Neural cell (in vitro differentiated cells): ENCODE measurements at regions not wholly inside any gene's neighbourhood (a gene's known extent, or its start where the extent isn't known, plus 50 kb on each side); places are given as distances from the start of the nearest gene placed in this dataset.

Experiments used
- H2AFZ ChIP-seq: fragments of 200-600, 300-800 bp; sonication (generic), shearing (Covaris generic); 2 replicates; pipeline ENCODE4 v1.6.0; 2014; ENCODE audit warnings: low read depth, mild to moderate bottlenecking, antibody characterized with exemption, low read length, moderate library complexity
- H3F3A ChIP-seq: fragments of 200-600 bp; shearing (Covaris generic); 2 replicates; pipeline ENCODE4 v1.6.1; 2016; ENCODE audit warnings: mild to moderate bottlenecking, moderate library complexity, mixed read lengths, antibody characterized with exemption, low read length; ENCODE audit not compliant: insufficient read depth, poor library complexity, severe bottlenecking
- H3K27ac ChIP-seq: fragments of 200-600, 300-800 bp; sonication (generic), shearing (Covaris generic); 2 replicates; pipeline ENCODE4 v1.5.1; 2014; ENCODE audit warnings: mild to moderate bottlenecking, low read length, moderate library complexity
- H3K27me3 ChIP-seq: fragments of 300-800, 200-600 bp; sonication (generic), shearing (Covaris generic); 2 replicates; pipeline ENCODE4 v1.6.0; 2014; ENCODE audit warnings: mild to moderate bottlenecking, low read depth, low read length, moderate library complexity; ENCODE audit not compliant: insufficient read depth
- H3K36me3 ChIP-seq: fragments of 300-800, 200-600 bp; sonication (generic), shearing (Covaris generic); 2 replicates; pipeline ENCODE4 v1.5.1; 2014; ENCODE audit warnings: mild to moderate bottlenecking, antibody characterized with exemption, low read length, moderate library complexity; ENCODE audit not compliant: insufficient read depth
- H3K4me2 ChIP-seq: fragments of 300-800, 200-600 bp; sonication (generic), shearing (Covaris generic); 2 replicates; pipeline ENCODE4 v1.6.0; 2014; ENCODE audit warnings: mild to moderate bottlenecking, low read length
- H3K4me3 ChIP-seq: fragments of 300-800, 200-600 bp; sonication (generic), shearing (Covaris generic); 2 replicates; pipeline ENCODE4 v1.5.1; 2014; ENCODE audit warnings: mild to moderate bottlenecking, low read length, moderate library complexity
- H3K79me2 ChIP-seq: fragments of 200-600 bp; shearing (Covaris generic); replicated peaks from 2 replicates; pipeline ENCODE4 v1.6.0; 2014; ENCODE audit warnings: mild to moderate bottlenecking, low read length, moderate library complexity; ENCODE audit not compliant: insufficient read depth
- H3K9ac ChIP-seq: fragments of 300-800, 200-600 bp; sonication (generic), shearing (Covaris generic); 2 replicates; pipeline ENCODE4 v1.6.1; 2016; ENCODE audit warnings: mild to moderate bottlenecking, low read length, mixed read lengths
- H3K9me2 ChIP-seq: fragments of 200-600 bp; shearing (Covaris generic); 2 replicates; pipeline ENCODE4 v1.6.1; 2016; ENCODE audit warnings: mild to moderate bottlenecking, low read length, mixed read lengths; ENCODE audit not compliant: insufficient read depth
- H3K9me3 ChIP-seq: fragments of 200-600, 300-800 bp; sonication (generic), shearing (Covaris generic); 2 replicates; pipeline ENCODE4 v1.6.1; 2016; ENCODE audit warnings: mild to moderate bottlenecking, mixed run types, low read length, moderate library complexity, mixed read lengths
- H4K20me1 ChIP-seq: fragments of 200-600 bp; shearing (Covaris generic); 2 replicates; pipeline ENCODE4 v1.6.1; 2016; ENCODE audit warnings: mild to moderate bottlenecking, mixed run types; ENCODE audit not compliant: insufficient read depth
- EP300 ChIP-seq: fragments of 450-650 bp; conservative IDR thresholded peaks from 2 replicates; pipeline ENCODE4 v1.6.1; 2014; ENCODE audit warnings: antibody characterized with exemption, mild to moderate bottlenecking, moderate library complexity; ENCODE audit not compliant: poor library complexity, severe bottlenecking
- EZH2 ChIP-seq: fragments of 200-600, 300-800 bp; shearing (Covaris generic), sonication (generic); IDR thresholded peaks from 2 replicates; pipeline ENCODE4 v1.6.1; 2014; ENCODE audit warnings: antibody characterized with exemption, low read length, borderline replicate concordance, mild to moderate bottlenecking; ENCODE audit not compliant: insufficient read depth, poor library complexity, severe bottlenecking
- MXI1 ChIP-seq: fragments of 450-650 bp; conservative IDR thresholded peaks from 2 replicates; pipeline ENCODE4 v1.6.1; 2014; ENCODE audit warnings: antibody characterized with exemption, mild to moderate bottlenecking; ENCODE audit not compliant: poor library complexity, severe bottlenecking
- POLR2AphosphoS5 ChIP-seq: IDR thresholded peaks from 2 replicates; pipeline ENCODE4 v1.6.1; 2012
- RAD21 ChIP-seq: fragments of 450-650 bp; conservative IDR thresholded peaks from 2 replicates; pipeline ENCODE4 v1.6.1; 2014; ENCODE audit warnings: antibody characterized with exemption, mild to moderate bottlenecking, moderate library complexity
- SMC3 ChIP-seq: fragments of 450-650 bp; conservative IDR thresholded peaks from 2 replicates; pipeline ENCODE4 v1.6.1; 2014; ENCODE audit warnings: antibody characterized with exemption, mild to moderate bottlenecking, moderate library complexity; ENCODE audit not compliant: poor library complexity
- TAF1 ChIP-seq: IDR thresholded peaks from 2 replicates; pipeline ENCODE4 v1.6.1; 2012; ENCODE audit warnings: low read depth
- TF ChIP-seq, protein P1 (sequence below): IDR thresholded peaks from 2 replicates; pipeline ENCODE4 v1.6.1; 2012; ENCODE audit warnings: borderline replicate concordance
- TF ChIP-seq, protein P2 (sequence below): fragments of 450-650 bp; IDR thresholded peaks from 2 replicates; pipeline ENCODE4 v1.5.1; 2014; ENCODE audit warnings: antibody characterized with exemption, mild to moderate bottlenecking, moderate library complexity; ENCODE audit not compliant: poor library complexity, severe bottlenecking

DNA sequence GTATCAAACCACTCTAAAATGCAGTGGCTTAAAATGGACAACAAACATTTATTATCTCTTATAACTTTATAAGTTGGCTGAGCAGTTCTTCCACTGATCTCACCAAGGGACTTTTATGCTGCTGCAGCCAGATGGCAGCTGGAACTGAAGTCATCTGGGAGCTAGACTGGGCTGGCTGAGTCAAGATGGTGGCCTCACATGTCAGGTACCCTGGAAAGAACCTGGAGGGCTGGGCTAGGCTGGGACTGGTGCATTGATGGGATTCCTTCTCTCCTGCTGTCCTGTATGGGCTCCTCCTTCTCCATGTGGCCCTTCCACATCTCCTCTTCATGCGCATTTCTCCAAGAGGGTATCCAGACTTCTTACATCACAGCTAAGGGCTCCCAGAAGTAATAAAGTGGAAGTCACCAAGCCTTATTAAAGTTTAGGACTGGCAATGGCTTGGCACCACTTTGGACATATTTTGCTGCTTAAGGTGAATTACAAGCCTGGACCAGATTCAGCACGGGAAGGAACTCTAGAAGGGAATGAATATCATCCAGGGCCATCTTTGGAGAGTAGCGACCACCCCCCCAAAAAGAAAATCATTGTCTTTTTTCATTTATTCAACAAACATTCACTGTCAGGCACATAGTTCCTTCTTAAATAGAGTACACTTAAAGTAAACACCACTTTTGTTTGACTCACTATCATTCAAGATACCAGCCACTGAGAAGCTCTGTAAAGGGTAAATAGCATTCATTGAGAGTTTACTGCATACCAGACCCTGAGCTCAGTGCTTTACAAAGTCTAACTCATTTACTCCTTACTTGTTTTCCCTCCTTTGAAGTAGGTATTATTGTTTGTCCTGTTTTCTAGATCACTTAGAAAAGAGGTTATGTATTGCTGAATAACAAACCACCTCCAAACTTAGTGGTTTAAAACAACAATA is 138.0 kb downstream of the ZFP36L2 start:
- no peak overlapping the region for H3K9ac ChIP-seq
- H3F3A ChIP-seq, result no peaks in the 10 kb centered on the region
- no peak overlapping the region for H2AFZ ChIP-seq
- no peaks in the 10 kb centered on the region for H3K9me2 ChIP-seq
- no peak overlapping the region for H3K4me3 ChIP-seq
- H3K4me2 ChIP-seq, result no peak overlapping the region
- H3K79me2 ChIP-seq, result no peaks in the 10 kb centered on the region
- H4K20me1 ChIP-seq, result no peaks in the 10 kb centered on the region
- no peaks in the 10 kb centered on the region for H3K27me3 ChIP-seq
- TF ChIP-seq, protein P1, sequence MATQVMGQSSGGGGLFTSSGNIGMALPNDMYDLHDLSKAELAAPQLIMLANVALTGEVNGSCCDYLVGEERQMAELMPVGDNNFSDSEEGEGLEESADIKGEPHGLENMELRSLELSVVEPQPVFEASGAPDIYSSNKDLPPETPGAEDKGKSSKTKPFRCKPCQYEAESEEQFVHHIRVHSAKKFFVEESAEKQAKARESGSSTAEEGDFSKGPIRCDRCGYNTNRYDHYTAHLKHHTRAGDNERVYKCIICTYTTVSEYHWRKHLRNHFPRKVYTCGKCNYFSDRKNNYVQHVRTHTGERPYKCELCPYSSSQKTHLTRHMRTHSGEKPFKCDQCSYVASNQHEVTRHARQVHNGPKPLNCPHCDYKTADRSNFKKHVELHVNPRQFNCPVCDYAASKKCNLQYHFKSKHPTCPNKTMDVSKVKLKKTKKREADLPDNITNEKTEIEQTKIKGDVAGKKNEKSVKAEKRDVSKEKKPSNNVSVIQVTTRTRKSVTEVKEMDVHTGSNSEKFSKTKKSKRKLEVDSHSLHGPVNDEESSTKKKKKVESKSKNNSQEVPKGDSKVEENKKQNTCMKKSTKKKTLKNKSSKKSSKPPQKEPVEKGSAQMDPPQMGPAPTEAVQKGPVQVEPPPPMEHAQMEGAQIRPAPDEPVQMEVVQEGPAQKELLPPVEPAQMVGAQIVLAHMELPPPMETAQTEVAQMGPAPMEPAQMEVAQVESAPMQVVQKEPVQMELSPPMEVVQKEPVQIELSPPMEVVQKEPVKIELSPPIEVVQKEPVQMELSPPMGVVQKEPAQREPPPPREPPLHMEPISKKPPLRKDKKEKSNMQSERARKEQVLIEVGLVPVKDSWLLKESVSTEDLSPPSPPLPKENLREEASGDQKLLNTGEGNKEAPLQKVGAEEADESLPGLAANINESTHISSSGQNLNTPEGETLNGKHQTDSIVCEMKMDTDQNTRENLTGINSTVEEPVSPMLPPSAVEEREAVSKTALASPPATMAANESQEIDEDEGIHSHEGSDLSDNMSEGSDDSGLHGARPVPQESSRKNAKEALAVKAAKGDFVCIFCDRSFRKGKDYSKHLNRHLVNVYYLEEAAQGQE, result no peak
- TF ChIP-seq EP300 (no peak), MXI1 (no peak), SMC3 (no peak), POLR2AphosphoS5 (no peak), EZH2 (no peak), RAD21 (no peak), TAF1 (no peak)
- TF ChIP-seq, protein P2, sequence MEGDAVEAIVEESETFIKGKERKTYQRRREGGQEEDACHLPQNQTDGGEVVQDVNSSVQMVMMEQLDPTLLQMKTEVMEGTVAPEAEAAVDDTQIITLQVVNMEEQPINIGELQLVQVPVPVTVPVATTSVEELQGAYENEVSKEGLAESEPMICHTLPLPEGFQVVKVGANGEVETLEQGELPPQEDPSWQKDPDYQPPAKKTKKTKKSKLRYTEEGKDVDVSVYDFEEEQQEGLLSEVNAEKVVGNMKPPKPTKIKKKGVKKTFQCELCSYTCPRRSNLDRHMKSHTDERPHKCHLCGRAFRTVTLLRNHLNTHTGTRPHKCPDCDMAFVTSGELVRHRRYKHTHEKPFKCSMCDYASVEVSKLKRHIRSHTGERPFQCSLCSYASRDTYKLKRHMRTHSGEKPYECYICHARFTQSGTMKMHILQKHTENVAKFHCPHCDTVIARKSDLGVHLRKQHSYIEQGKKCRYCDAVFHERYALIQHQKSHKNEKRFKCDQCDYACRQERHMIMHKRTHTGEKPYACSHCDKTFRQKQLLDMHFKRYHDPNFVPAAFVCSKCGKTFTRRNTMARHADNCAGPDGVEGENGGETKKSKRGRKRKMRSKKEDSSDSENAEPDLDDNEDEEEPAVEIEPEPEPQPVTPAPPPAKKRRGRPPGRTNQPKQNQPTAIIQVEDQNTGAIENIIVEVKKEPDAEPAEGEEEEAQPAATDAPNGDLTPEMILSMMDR, result no peak
- peaks cover 3% of the 10 kb centered on the region for H3K9me3 ChIP-seq
- no peaks in the 10 kb centered on the region for H3K36me3 ChIP-seq
- H3K27ac ChIP-seq, result no peak overlapping the region

DNA sequence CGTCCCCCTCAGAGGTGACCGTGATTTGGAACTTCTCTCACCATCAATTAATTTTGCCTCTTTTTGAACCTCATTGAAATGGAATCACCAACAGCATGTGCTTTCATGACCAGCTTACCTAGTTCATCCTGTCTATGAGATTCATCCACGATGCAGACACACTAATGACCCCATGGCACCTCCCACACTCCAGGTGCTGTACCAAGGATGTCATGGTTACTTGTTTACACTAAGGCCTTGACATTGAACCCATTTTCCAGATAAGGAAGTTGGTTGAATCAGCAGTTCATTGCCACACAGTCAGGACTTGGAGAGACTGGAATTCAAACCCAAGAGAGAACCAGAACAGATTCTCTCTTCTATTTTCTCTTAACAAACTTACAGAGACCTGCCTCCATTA is 139.0 kb downstream of the ZFP36L2 start:
- Histone ChIP-seq H3K4me2 (no peak overlapping the region), H4K20me1 (no peaks in the 10 kb centered on the region), H2AFZ (no peak overlapping the region), H3K27me3 (no peaks in the 10 kb centered on the region), H3K9me2 (no peaks in the 10 kb centered on the region), H3F3A (no peaks in the 10 kb centered on the region), H3K36me3 (no peaks in the 10 kb centered on the region), H3K9me3 (peaks cover 3% of the 10 kb centered on the region), H3K4me3 (no peak overlapping the region), H3K9ac (no peak overlapping the region), H3K79me2 (no peaks in the 10 kb centered on the region), H3K27ac (no peak overlapping the region)
- TF ChIP-seq POLR2AphosphoS5, result no peak
- TF ChIP-seq, protein P1, result no peak
- TF ChIP-seq EZH2, result no peak
- no peak for TF ChIP-seq EP300
- no peak for TF ChIP-seq SMC3
- no peak for TF ChIP-seq MXI1
- TF ChIP-seq, protein P2, result no peak
- TF ChIP-seq TAF1, result no peak
- no peak for TF ChIP-seq RAD21
